ENCODE measurements at regions not wholly inside any gene's neighbourhood (a gene's known extent, or its start where the extent isn't known, plus 50 kb on each side); places are given as distances from the start of the nearest gene placed in this dataset.
"Not testable (repeated sequence)": the region's sequence is repeated elsewhere in the genome, so short reads cannot be mapped to it uniquely, and the experiment has no call there.

GRCh38 chr22:16659273-16659834 is 66.7 kb upstream of the CCT8L2 start:
- not testable (repeated sequence) for TF ChIP-seq CTCF (conservative IDR thresholded peaks at IDR 0.05; ENCODE audit: low read length); EZH2phosphoT487 (IDR thresholded peaks at IDR 0.05; ENCODE audit: borderline replicate concordance, low read depth, low read length)

Data from OCI-LY7 (cell line).